H1 (cell line): ENCODE measurements at regions not wholly inside any gene's neighbourhood (a gene's known extent, or its start where the extent isn't known, plus 50 kb on each side); places are given as distances from the start of the nearest gene placed in this dataset.

ENCODE experiments used
- GABPA ChIP-seq: IDR thresholded peaks from 2 replicates; pipeline ENCODE4 v1.6.1; 2011; ENCODE audit warnings: mild to moderate bottlenecking, low read length, moderate library complexity, borderline replicate concordance; ENCODE audit not compliant: insufficient read depth
- KDM5A ChIP-seq: fragments of 200-600 bp; IDR thresholded peaks from 2 replicates; pipeline ENCODE4 v1.7.1; 2012; ENCODE audit warnings: mild to moderate bottlenecking, low read length, inconsistent platforms, mixed read lengths
- YY1 ChIP-seq: IDR thresholded peaks from 2 replicates; pipeline ENCODE4 v1.6.1; 2011; ENCODE audit warnings: low read depth, mild to moderate bottlenecking, low read length
- TF ChIP-seq, protein P1 (sequence below): fragments of 300-600 bp; sonication (generic); IDR thresholded peaks from 2 replicates; pipeline ENCODE4 v1.7.1; 2012; ENCODE audit warnings: low read length, moderate library complexity, mild to moderate bottlenecking, inconsistent platforms; ENCODE audit not compliant: insufficient replicate concordance

DNA sequence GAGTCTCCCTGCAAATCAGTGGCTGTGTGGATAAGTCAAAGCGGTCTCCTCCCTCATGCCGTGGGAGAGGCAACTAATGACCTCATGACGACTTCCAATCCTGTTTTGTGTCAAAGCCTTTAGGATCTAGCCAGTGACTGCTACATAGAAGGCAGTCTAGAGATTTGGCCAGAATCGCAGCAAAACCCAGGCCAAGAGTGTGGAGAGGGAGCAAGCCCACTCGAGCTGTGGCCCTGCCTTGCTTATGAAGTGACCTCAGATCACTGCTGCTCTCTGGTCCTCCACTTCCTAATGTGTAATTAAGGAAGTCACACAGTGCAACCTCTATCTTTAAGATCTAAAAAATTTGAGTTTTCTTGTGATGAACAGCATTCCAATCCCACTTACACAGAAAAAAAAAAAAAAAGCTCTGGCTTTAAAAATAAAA, 296.7 kb upstream of the KLF6 start (continued):
- TF ChIP-seq, protein P1, sequence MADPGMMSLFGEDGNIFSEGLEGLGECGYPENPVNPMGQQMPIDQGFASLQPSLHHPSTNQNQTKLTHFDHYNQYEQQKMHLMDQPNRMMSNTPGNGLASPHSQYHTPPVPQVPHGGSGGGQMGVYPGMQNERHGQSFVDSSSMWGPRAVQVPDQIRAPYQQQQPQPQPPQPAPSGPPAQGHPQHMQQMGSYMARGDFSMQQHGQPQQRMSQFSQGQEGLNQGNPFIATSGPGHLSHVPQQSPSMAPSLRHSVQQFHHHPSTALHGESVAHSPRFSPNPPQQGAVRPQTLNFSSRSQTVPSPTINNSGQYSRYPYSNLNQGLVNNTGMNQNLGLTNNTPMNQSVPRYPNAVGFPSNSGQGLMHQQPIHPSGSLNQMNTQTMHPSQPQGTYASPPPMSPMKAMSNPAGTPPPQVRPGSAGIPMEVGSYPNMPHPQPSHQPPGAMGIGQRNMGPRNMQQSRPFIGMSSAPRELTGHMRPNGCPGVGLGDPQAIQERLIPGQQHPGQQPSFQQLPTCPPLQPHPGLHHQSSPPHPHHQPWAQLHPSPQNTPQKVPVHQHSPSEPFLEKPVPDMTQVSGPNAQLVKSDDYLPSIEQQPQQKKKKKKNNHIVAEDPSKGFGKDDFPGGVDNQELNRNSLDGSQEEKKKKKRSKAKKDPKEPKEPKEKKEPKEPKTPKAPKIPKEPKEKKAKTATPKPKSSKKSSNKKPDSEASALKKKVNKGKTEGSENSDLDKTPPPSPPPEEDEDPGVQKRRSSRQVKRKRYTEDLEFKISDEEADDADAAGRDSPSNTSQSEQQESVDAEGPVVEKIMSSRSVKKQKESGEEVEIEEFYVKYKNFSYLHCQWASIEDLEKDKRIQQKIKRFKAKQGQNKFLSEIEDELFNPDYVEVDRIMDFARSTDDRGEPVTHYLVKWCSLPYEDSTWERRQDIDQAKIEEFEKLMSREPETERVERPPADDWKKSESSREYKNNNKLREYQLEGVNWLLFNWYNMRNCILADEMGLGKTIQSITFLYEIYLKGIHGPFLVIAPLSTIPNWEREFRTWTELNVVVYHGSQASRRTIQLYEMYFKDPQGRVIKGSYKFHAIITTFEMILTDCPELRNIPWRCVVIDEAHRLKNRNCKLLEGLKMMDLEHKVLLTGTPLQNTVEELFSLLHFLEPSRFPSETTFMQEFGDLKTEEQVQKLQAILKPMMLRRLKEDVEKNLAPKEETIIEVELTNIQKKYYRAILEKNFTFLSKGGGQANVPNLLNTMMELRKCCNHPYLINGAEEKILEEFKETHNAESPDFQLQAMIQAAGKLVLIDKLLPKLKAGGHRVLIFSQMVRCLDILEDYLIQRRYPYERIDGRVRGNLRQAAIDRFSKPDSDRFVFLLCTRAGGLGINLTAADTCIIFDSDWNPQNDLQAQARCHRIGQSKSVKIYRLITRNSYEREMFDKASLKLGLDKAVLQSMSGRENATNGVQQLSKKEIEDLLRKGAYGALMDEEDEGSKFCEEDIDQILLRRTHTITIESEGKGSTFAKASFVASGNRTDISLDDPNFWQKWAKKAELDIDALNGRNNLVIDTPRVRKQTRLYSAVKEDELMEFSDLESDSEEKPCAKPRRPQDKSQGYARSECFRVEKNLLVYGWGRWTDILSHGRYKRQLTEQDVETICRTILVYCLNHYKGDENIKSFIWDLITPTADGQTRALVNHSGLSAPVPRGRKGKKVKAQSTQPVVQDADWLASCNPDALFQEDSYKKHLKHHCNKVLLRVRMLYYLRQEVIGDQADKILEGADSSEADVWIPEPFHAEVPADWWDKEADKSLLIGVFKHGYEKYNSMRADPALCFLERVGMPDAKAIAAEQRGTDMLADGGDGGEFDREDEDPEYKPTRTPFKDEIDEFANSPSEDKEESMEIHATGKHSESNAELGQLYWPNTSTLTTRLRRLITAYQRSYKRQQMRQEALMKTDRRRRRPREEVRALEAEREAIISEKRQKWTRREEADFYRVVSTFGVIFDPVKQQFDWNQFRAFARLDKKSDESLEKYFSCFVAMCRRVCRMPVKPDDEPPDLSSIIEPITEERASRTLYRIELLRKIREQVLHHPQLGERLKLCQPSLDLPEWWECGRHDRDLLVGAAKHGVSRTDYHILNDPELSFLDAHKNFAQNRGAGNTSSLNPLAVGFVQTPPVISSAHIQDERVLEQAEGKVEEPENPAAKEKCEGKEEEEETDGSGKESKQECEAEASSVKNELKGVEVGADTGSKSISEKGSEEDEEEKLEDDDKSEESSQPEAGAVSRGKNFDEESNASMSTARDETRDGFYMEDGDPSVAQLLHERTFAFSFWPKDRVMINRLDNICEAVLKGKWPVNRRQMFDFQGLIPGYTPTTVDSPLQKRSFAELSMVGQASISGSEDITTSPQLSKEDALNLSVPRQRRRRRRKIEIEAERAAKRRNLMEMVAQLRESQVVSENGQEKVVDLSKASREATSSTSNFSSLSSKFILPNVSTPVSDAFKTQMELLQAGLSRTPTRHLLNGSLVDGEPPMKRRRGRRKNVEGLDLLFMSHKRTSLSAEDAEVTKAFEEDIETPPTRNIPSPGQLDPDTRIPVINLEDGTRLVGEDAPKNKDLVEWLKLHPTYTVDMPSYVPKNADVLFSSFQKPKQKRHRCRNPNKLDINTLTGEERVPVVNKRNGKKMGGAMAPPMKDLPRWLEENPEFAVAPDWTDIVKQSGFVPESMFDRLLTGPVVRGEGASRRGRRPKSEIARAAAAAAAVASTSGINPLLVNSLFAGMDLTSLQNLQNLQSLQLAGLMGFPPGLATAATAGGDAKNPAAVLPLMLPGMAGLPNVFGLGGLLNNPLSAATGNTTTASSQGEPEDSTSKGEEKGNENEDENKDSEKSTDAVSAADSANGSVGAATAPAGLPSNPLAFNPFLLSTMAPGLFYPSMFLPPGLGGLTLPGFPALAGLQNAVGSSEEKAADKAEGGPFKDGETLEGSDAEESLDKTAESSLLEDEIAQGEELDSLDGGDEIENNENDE, result no peak
- TF ChIP-seq GABPA (no peak), YY1 (no peak), KDM5A (no peak)
